ENCODE measurements at regions not wholly inside any gene's neighbourhood (a gene's known extent, or its start where the extent isn't known, plus 50 kb on each side); places are given as distances from the start of the nearest gene placed in this dataset.
"Not testable (repeated sequence)": the region's sequence is repeated elsewhere in the genome, so short reads cannot be mapped to it uniquely, and the experiment has no call there.

- H3K27ac ChIP-seq; H3K9me3 ChIP-seq (replicated peaks); H3K27me3 ChIP-seq (replicated peaks); H3K36me3 ChIP-seq; H3K4me1 ChIP-seq (replicated peaks); H3K4me3 ChIP-seq; DNase-seq (ENCODE audit: low read depth in 1 of 2, low spot score in 2 of 2): not testable (repeated sequence)
These were observed 499.7 kb upstream of the ATP2B1 start for GRCh38 chr12:90208379-90208778.

- no peak for DNase-seq (ENCODE audit: low read depth in 1 of 2, low spot score in 2 of 2)
- no peaks in the 10 kb centered on the region for H3K36me3 ChIP-seq
These were observed 499.2 kb upstream of the ATP2B1 start for GRCh38 chr12:90207799-90208198.

GRCh38 chr12:90205165-90205564, 496.5 kb upstream of the ATP2B1 start:
- no peaks in the 10 kb centered on the region for H3K27me3 ChIP-seq (replicated peaks)
- no peaks in the 10 kb centered on the region for H3K4me1 ChIP-seq (replicated peaks)
- no peaks in the 10 kb centered on the region for H3K9me3 ChIP-seq (replicated peaks)
- no peak overlapping the region for H3K27ac ChIP-seq
- no peak for DNase-seq (ENCODE audit: low read depth in 1 of 2, low spot score in 2 of 2)
- no peak overlapping the region for H3K4me3 ChIP-seq
- H3K36me3 ChIP-seq, result no peaks in the 10 kb centered on the region

More at GRCh38 chr12:90207799-90208198, 499.2 kb upstream of the ATP2B1 start:
- no peak overlapping the region for H3K4me3 ChIP-seq
- H3K9me3 ChIP-seq (replicated peaks), result no peaks in the 10 kb centered on the region
- H3K27me3 ChIP-seq (replicated peaks), result no peaks in the 10 kb centered on the region
- H3K27ac ChIP-seq, result no peak overlapping the region
- no peaks in the 10 kb centered on the region for H3K4me1 ChIP-seq (replicated peaks)

- Histone ChIP-seq H3K4me3 (no peak overlapping the region), H3K9me3 (replicated peaks) (no peaks in the 10 kb centered on the region), H3K27ac (no peak overlapping the region), H3K27me3 (replicated peaks) (no peaks in the 10 kb centered on the region), H3K4me1 (replicated peaks) (no peaks in the 10 kb centered on the region), H3K36me3 (no peaks in the 10 kb centered on the region)
- no peak for DNase-seq (ENCODE audit: low read depth in 1 of 2, low spot score in 2 of 2)
These were observed 494.9 kb upstream of the ATP2B1 start for GRCh38 chr12:90203556-90203955.

GRCh38 chr12:90199006-90199405, 490.4 kb upstream of the ATP2B1 start:
- DNase-seq (ENCODE audit: low read depth in 1 of 2, low spot score in 2 of 2), result no peak
- no peaks in the 10 kb centered on the region for H3K9me3 ChIP-seq (replicated peaks)
- H3K27me3 ChIP-seq (replicated peaks), result no peaks in the 10 kb centered on the region
- no peak overlapping the region for H3K4me3 ChIP-seq
- no peaks in the 10 kb centered on the region for H3K36me3 ChIP-seq
- H3K4me1 ChIP-seq (replicated peaks), result no peaks in the 10 kb centered on the region
- no peak overlapping the region for H3K27ac ChIP-seq

- Histone ChIP-seq H3K27ac (no peak overlapping the region), H3K9me3 (replicated peaks) (no peaks in the 10 kb centered on the region), H3K36me3 (no peaks in the 10 kb centered on the region), H3K27me3 (replicated peaks) (no peaks in the 10 kb centered on the region), H3K4me1 (replicated peaks) (no peaks in the 10 kb centered on the region), H3K4me3 (no peak overlapping the region)
- DNase-seq (ENCODE audit: low read depth in 1 of 2, low spot score in 2 of 2), result no peak
These were observed 484.9 kb upstream of the ATP2B1 start for GRCh38 chr12:90193500-90193899.

GRCh38 chr12:90188857-90189256, 480.2 kb upstream of the ATP2B1 start:
- no peak overlapping the region for H3K27ac ChIP-seq
- H3K9me3 ChIP-seq (replicated peaks), result no peaks in the 10 kb centered on the region
- H3K27me3 ChIP-seq (replicated peaks), result no peaks in the 10 kb centered on the region
- no peak overlapping the region for H3K4me3 ChIP-seq
- DNase-seq (ENCODE audit: low read depth in 1 of 2, low spot score in 2 of 2), result no peak
- no peaks in the 10 kb centered on the region for H3K36me3 ChIP-seq
- H3K4me1 ChIP-seq (replicated peaks), result no peaks in the 10 kb centered on the region

- no peak for DNase-seq (ENCODE audit: low read depth in 1 of 2, low spot score in 2 of 2)
- H3K36me3 ChIP-seq, result no peaks in the 10 kb centered on the region
- H3K27ac ChIP-seq, result no peak overlapping the region
These were observed 474.6 kb upstream of the ATP2B1 start for GRCh38 chr12:90183201-90183600.

GRCh38 chr12:90181216-90181615, 472.6 kb upstream of the ATP2B1 start:
- H3K4me3 ChIP-seq, result no peak overlapping the region

More at GRCh38 chr12:90183201-90183600, 474.6 kb upstream of the ATP2B1 start:
- H3K4me3 ChIP-seq, result no peak overlapping the region
- H3K4me1 ChIP-seq (replicated peaks), result no peaks in the 10 kb centered on the region
- H3K9me3 ChIP-seq (replicated peaks), result no peaks in the 10 kb centered on the region
- H3K27me3 ChIP-seq (replicated peaks), result no peaks in the 10 kb centered on the region

GRCh38 chr12:90174956-90175355, 466.3 kb upstream of the ATP2B1 start:
- no peak overlapping the region for H3K27ac ChIP-seq

More at GRCh38 chr12:90181216-90181615, 472.6 kb upstream of the ATP2B1 start:
- no peak for DNase-seq (ENCODE audit: low read depth in 1 of 2, low spot score in 2 of 2)
- Histone ChIP-seq H3K27ac (no peak overlapping the region), H3K4me1 (replicated peaks) (no peaks in the 10 kb centered on the region), H3K27me3 (replicated peaks) (no peaks in the 10 kb centered on the region), H3K9me3 (replicated peaks) (no peaks in the 10 kb centered on the region), H3K36me3 (no peaks in the 10 kb centered on the region)

GRCh38 chr12:90174198-90174510, 465.5 kb upstream of the ATP2B1 start:
- H3K4me1 ChIP-seq (replicated peaks), result no peaks in the 10 kb centered on the region
- H3K27me3 ChIP-seq (replicated peaks), result no peaks in the 10 kb centered on the region
- H3K27ac ChIP-seq, result no peak overlapping the region
- no peaks in the 10 kb centered on the region for H3K9me3 ChIP-seq (replicated peaks)
- DNase-seq (ENCODE audit: low read depth in 1 of 2, low spot score in 2 of 2), result no peak
- no peak overlapping the region for H3K4me3 ChIP-seq
- no peaks in the 10 kb centered on the region for H3K36me3 ChIP-seq

More at GRCh38 chr12:90174956-90175355, 466.3 kb upstream of the ATP2B1 start:
- no peak for DNase-seq (ENCODE audit: low read depth in 1 of 2, low spot score in 2 of 2)
- Histone ChIP-seq H3K4me3 (no peak overlapping the region), H3K4me1 (replicated peaks) (no peaks in the 10 kb centered on the region), H3K9me3 (replicated peaks) (no peaks in the 10 kb centered on the region), H3K27me3 (replicated peaks) (no peaks in the 10 kb centered on the region), H3K36me3 (no peaks in the 10 kb centered on the region)

GRCh38 chr12:90173499-90174197, 465.0 kb upstream of the ATP2B1 start:
- Histone ChIP-seq H3K4me3 (no peak overlapping the region), H3K36me3 (no peaks in the 10 kb centered on the region), H3K9me3 (replicated peaks) (no peaks in the 10 kb centered on the region), H3K27ac (no peak overlapping the region), H3K27me3 (replicated peaks) (no peaks in the 10 kb centered on the region), H3K4me1 (replicated peaks) (no peaks in the 10 kb centered on the region)
- no peak for DNase-seq (ENCODE audit: low read depth in 1 of 2, low spot score in 2 of 2)

GRCh38 chr12:90172524-90172923, 463.9 kb upstream of the ATP2B1 start:
- no peaks in the 10 kb centered on the region for H3K27me3 ChIP-seq (replicated peaks)
- H3K36me3 ChIP-seq, result no peaks in the 10 kb centered on the region
- no peak for DNase-seq (ENCODE audit: low read depth in 1 of 2, low spot score in 2 of 2)
- H3K4me3 ChIP-seq, result no peak overlapping the region
- H3K4me1 ChIP-seq (replicated peaks), result no peaks in the 10 kb centered on the region
- no peaks in the 10 kb centered on the region for H3K9me3 ChIP-seq (replicated peaks)
- H3K27ac ChIP-seq, result no peak overlapping the region

GRCh38 chr12:90170740-90171139, 462.1 kb upstream of the ATP2B1 start:
- Histone ChIP-seq H3K4me3 (no peak overlapping the region), H3K9me3 (replicated peaks) (no peaks in the 10 kb centered on the region), H3K27ac (no peak overlapping the region), H3K36me3 (no peaks in the 10 kb centered on the region), H3K27me3 (replicated peaks) (no peaks in the 10 kb centered on the region), H3K4me1 (replicated peaks) (no peaks in the 10 kb centered on the region)
- DNase-seq (ENCODE audit: low read depth in 1 of 2, low spot score in 2 of 2), result no peak
